ENCODE measurements at regions not wholly inside any gene's neighbourhood (a gene's known extent, or its start where the extent isn't known, plus 50 kb on each side); places are given as distances from the start of the nearest gene placed in this dataset.
"Not testable (repeated sequence)": the region's sequence is repeated elsewhere in the genome, so short reads cannot be mapped to it uniquely, and the experiment has no call there.

GRCh38 chr16:86078121-86078600 lies 179.2 kb downstream of the IRF8 start:
- H3K9me2 ChIP-seq (ENCODE audit: insufficient read depth), result no peaks in the 10 kb centered on the region
- H3K36me3 ChIP-seq (ENCODE audit: low read depth), result no peaks in the 10 kb centered on the region
- no peak overlapping the region for H2AFZ ChIP-seq
- H3K9me3 ChIP-seq (ENCODE audit: insufficient read depth, low read depth), result no peaks in the 10 kb centered on the region
- POLR2A ChIA-PET (ENCODE audit: unreplicated experiment), result no interaction called here
- peaks cover 96% of the 10 kb centered on the region for H3K27me3 ChIP-seq (ENCODE audit: insufficient read depth, low read depth)
- H4K20me1 ChIP-seq (ENCODE audit: insufficient read depth), result no peaks in the 10 kb centered on the region
- no peak overlapping the region for H3K27ac ChIP-seq
- H3K79me2 ChIP-seq (ENCODE audit: low read depth), result no peaks in the 10 kb centered on the region
- no peaks in the 10 kb centered on the region for H3F3A ChIP-seq (ENCODE audit: insufficient read depth, low read depth)
- no peak overlapping the region for H3K4me2 ChIP-seq
- H3K4me3 ChIP-seq, result no peak overlapping the region
- no peak for TF ChIP-seq EZH2 (IDR thresholded peaks at IDR 0.05; ENCODE audit: low read depth)
- TF ChIP-seq CTCF (conservative IDR thresholded peaks at IDR 0.05), result no peak
- DNase-seq, result no peak
- no peaks in the 10 kb centered on the region for H3K4me1 ChIP-seq (replicated peaks; ENCODE audit: insufficient read depth)
- CTCF ChIA-PET, result no interaction called here
- intact Hi-C loops (cut with micrococcal nuclease; ENCODE audit: unreplicated experiment), result no loop called here
- BruUV-seq (replicated peaks), result no TSS peak

GRCh38 chr16:86078711-86079110 lies 179.7 kb downstream of the IRF8 start:
- H3K36me3 ChIP-seq (ENCODE audit: low read depth); H3K4me2 ChIP-seq; H4K20me1 ChIP-seq (ENCODE audit: insufficient read depth); H3K9me3 ChIP-seq (ENCODE audit: insufficient read depth, low read depth); H2AFZ ChIP-seq; intact Hi-C loops (cut with micrococcal nuclease; ENCODE audit: unreplicated experiment); DNase-seq; H3K9me2 ChIP-seq (ENCODE audit: insufficient read depth); H3K4me3 ChIP-seq; H3K27ac ChIP-seq; POLR2A ChIA-PET (ENCODE audit: unreplicated experiment); CTCF ChIA-PET; BruUV-seq (replicated peaks); H3F3A ChIP-seq (ENCODE audit: insufficient read depth, low read depth); H3K79me2 ChIP-seq (ENCODE audit: low read depth); H3K4me1 ChIP-seq (replicated peaks; ENCODE audit: insufficient read depth): not testable (repeated sequence)
- H3K27me3 ChIP-seq (ENCODE audit: insufficient read depth, low read depth), result peaks cover 96% of the 10 kb centered on the region

GRCh38 chr16:86079255-86079885 lies 180.4 kb downstream of the IRF8 start:
- Histone ChIP-seq H3K79me2 (ENCODE audit: low read depth) (no peaks in the 10 kb centered on the region), H3K36me3 (ENCODE audit: low read depth) (no peaks in the 10 kb centered on the region), H2AFZ (no peak overlapping the region), H3K4me1 (replicated peaks; ENCODE audit: insufficient read depth) (no peaks in the 10 kb centered on the region), H4K20me1 (ENCODE audit: insufficient read depth) (no peaks in the 10 kb centered on the region), H3K4me2 (no peak overlapping the region), H3K4me3 (no peak overlapping the region), H3F3A (ENCODE audit: insufficient read depth, low read depth) (no peaks in the 10 kb centered on the region), H3K9me2 (ENCODE audit: insufficient read depth) (no peaks in the 10 kb centered on the region), H3K27me3 (ENCODE audit: insufficient read depth, low read depth) (peaks cover 94% of the 10 kb centered on the region), H3K27ac (no peak overlapping the region), H3K9me3 (ENCODE audit: insufficient read depth, low read depth) (no peaks in the 10 kb centered on the region)
- no TSS peak for BruUV-seq (replicated peaks)
- DNase-seq, result no peak
- POLR2A ChIA-PET (ENCODE audit: unreplicated experiment), result no interaction called here
- intact Hi-C loops (cut with micrococcal nuclease; ENCODE audit: unreplicated experiment), result no loop called here
- CTCF ChIA-PET, result interaction anchor here (0.6 kb wide), 1 partner anchor 589 kb away, joined by 7 read pairs; no protein-coding TSS in a partner anchor
- no peak for TF ChIP-seq EZH2 (IDR thresholded peaks at IDR 0.05; ENCODE audit: low read depth)
- no peak for TF ChIP-seq CTCF (conservative IDR thresholded peaks at IDR 0.05)

All from PC-9 (cell line).